HFF-Myc (cell line): ENCODE measurements at regions not wholly inside any gene's neighbourhood (a gene's known extent, or its start where the extent isn't known, plus 50 kb on each side); places are given as distances from the start of the nearest gene placed in this dataset.

ENCODE experiments used
- DNase-seq: peaks from one replicate; pipeline ENCODE4 v3.0.0-alpha.2; 2011; ENCODE audit warnings: low read depth; ENCODE audit errors: extremely low read depth
- H3K4me3 ChIP-seq: replicated peaks from 2 replicates; pipeline ENCODE4 v1.5.1; 2011; ENCODE audit warnings: low read depth, mild to moderate bottlenecking, control low read depth, low read length
- TF ChIP-seq, protein P1 (sequence below): IDR thresholded peaks from 2 replicates; pipeline ENCODE4 v1.5.1; 2012; ENCODE audit warnings: mild to moderate bottlenecking, low read depth, low read length, control low read depth; ENCODE audit errors: missing control alignments

DNA sequence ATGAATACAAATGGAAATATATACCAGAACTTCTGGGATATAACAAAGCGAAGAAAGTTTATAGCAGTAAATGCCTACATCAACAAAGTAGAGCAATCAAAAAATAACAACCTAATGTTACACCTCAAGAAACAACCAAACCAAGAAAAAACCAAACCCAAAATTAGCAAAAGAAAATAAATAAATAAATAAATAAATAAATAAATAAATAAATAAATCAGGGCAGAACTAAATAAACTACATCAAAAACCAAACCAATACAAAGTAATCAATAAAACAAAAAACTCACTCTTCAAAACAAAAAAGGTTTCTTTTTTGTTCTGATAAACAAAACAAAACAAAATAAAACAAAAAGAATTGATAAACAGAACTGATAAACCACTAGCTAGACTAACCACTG lies 88.4 kb upstream of the SPIN4 start:
- DNase-seq = no peak
- TF ChIP-seq, protein P1, sequence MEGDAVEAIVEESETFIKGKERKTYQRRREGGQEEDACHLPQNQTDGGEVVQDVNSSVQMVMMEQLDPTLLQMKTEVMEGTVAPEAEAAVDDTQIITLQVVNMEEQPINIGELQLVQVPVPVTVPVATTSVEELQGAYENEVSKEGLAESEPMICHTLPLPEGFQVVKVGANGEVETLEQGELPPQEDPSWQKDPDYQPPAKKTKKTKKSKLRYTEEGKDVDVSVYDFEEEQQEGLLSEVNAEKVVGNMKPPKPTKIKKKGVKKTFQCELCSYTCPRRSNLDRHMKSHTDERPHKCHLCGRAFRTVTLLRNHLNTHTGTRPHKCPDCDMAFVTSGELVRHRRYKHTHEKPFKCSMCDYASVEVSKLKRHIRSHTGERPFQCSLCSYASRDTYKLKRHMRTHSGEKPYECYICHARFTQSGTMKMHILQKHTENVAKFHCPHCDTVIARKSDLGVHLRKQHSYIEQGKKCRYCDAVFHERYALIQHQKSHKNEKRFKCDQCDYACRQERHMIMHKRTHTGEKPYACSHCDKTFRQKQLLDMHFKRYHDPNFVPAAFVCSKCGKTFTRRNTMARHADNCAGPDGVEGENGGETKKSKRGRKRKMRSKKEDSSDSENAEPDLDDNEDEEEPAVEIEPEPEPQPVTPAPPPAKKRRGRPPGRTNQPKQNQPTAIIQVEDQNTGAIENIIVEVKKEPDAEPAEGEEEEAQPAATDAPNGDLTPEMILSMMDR = no peak
- H3K4me3 ChIP-seq = no peak overlapping the region

DNA sequence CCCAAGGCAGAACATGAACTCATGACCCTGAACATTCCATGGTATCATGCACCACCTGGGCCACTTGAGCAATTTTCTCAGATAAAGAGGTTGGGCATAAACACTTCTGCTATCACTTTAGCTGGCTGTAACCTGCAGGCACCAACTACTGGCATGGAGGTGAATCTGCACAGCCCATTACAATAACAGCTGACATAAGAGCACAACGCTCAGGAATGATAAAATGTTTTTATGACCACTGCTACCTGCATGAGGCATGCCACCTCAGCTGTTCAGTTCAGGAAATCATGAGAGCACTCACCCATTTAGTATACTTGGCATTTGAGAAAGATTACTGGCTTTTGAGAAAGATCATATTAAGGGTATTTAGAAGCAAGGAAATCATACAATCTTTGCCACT lies 85.7 kb upstream of the SPIN4 start:
- TF ChIP-seq, protein P1 = no peak
- no peak overlapping the region for H3K4me3 ChIP-seq
- no peak for DNase-seq

DNA sequence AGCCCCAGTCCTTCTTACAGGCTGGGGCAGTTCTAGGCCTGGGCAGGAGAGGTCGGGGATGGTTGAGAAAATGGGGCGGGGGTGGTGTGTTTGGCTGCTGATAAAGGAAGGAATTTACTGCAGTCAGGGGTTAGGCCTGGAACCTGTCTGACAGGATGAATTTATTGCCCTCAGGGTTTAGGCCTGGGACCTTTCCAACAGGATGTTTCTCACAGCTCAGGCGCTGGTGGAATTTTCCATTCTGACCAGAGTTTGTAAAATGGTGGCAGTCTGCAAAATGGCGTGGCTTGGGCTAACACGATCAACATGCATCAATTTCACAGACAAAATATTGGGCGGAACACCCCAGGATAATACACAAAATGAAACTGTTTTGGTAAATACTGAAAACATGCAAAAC lies 83.5 kb upstream of the SPIN4 start:
- TF ChIP-seq, protein P1 = no peak
- peak; percentile 2 for DNase-seq
- H3K4me3 ChIP-seq = no peak overlapping the region

DNA sequence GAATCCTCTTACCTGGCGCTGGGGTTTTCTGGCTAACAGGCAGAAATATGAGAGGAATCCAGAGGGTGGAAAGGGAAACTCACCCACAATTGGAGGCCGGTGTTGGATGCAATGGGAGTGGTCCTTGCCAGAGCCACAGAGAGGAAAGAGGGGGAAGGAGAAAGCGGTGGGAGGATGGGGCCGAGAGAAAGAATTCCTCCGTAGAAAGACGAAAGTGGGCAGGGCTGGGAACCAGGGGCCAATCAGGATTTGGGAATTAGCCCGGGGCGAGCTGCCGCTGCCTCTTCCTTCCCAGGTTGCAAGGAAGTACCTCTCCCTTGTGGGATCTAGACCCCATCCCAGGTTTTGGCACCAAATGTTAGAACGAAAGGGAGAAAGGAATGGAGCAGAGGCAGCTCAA lies 83.1 kb upstream of the SPIN4 start:
- H3K4me3 ChIP-seq = no peak overlapping the region
- TF ChIP-seq, protein P1 = no peak
- DNase-seq = no peak

DNA sequence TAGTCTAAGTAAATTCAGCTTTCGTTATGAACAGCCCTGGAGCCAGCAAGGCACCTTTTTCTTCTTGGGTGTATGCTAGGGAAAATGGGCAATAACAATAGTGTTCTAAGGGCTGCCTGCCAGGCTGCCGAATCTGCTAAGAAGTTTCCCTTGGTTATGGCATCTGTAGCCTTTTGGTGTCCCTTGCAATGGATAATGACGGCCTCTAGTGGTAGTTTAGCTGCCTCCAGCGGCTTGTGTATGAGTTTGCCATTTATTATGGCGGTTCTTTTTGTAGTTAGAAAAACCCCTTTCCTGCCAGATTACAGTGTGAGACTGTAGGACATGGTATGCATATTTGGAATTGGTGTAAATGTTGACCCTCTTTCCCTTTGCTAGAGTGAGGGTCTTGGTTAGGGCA lies 78.9 kb upstream of the SPIN4 start:
- no peak overlapping the region for H3K4me3 ChIP-seq
- TF ChIP-seq, protein P1 = no peak
- no peak for DNase-seq

DNA sequence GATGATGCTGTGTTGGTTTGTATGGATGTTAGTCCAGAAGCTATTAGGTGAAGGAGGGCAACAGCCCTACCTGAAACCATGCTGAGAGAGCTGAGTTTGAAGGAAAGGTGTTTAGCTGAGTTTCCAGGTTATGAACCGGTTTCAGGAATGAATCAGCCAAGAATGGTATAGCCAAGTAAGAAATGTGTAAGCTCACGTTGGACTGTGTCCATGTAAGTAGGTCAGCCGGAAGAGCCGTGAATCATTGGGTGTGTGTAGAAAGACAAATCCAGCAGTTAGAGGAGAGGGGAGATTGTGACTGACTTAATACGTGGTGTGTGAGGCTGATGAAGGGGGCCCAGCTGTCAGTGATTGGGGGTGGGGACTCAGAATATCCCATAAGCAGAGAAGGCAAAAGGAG lies 77.2 kb upstream of the SPIN4 start:
- H3K4me3 ChIP-seq = no peak overlapping the region
- TF ChIP-seq, protein P1 = no peak
- DNase-seq = no peak

DNA sequence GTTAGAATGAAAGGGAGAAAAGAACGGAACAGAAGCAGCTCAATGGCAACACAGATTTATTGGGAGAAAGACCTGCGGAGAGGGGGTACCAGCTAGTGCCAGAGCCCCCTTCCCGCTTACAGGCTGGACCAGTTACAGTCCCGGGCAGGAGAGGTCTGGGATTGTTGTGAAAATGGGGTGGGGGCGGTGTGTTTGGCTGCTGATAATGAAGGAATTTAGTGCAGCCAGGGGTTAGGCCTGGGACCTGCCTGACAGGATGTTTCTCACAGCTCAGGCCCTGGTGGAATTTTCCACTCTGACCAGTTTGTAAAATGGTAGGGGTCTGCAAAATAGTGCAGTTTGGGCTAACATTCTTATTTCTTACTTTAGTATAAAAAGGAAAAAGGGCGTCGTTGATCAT lies 75.4 kb upstream of the SPIN4 start:
- H3K4me3 ChIP-seq = no peak overlapping the region
- TF ChIP-seq, protein P1 = no peak
- DNase-seq = no peak
